Suprapubic skin (tissue), 4 donors: ENCODE measurements at regions not wholly inside any gene's neighbourhood (a gene's known extent, or its start where the extent isn't known, plus 50 kb on each side); places are given as distances from the start of the nearest gene placed in this dataset.

Experiments used
- EP300 ChIP-seq: sonication (generic); formaldehyde crosslinking; IDR thresholded peaks from one replicate; pipeline ENCODE4 v1.6.1; 2017; ENCODE audit warnings: antibody characterized with exemption
- POLR2A ChIP-seq, 2 donors: fragments of 450-650 bp; IDR thresholded peaks; one replicate each; pipeline ENCODE4 v1.6.1; 2017; ENCODE audit warnings: antibody characterized with exemption in 2 of 2, mild to moderate bottlenecking in 2 of 2, moderate library complexity in 2 of 2
- POLR2AphosphoS5 ChIP-seq, 3 donors: sonication (generic); formaldehyde crosslinking; IDR thresholded peaks; one replicate each; pipeline ENCODE4 v1.6.1; 2017; ENCODE audit warnings: antibody characterized with exemption in 3 of 3
- TF ChIP-seq, protein P1 (sequence below), 2 donors: fragments of 200-600 bp in 1 of 2; fragments of 450-650 bp in 1 of 2; sonication (generic) in 1 of 2; IDR thresholded peaks; one replicate each; pipeline ENCODE4 v1.5.1; 2016 to 2019; ENCODE audit warnings: antibody characterized with exemption in 2 of 2, mild to moderate bottlenecking in 1 of 2, moderate library complexity in 1 of 2

DNA sequence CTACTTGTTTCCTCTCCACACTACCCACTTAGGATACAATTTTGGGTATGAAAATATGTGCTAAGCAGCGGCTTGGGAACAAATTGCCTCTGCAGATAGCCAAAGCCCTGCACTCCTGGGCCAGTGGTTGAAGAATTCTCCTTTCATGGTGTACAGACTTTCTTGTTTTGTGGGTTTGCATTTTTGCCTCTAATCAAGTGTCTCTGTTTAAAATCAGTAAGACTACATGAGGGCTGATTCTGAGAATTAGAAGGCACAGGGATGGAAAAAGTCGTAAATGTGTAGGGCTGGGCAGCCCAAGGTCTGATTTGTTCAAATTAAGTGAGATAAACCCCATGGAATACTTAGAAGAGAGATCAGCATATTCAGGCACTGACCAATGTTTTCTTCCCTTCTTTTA lies 103.7 kb upstream of the CD180 start:
- TF ChIP-seq POLR2AphosphoS5 (IDR thresholded peaks at IDR 0.05) = no peak
- TF ChIP-seq, protein P1, sequence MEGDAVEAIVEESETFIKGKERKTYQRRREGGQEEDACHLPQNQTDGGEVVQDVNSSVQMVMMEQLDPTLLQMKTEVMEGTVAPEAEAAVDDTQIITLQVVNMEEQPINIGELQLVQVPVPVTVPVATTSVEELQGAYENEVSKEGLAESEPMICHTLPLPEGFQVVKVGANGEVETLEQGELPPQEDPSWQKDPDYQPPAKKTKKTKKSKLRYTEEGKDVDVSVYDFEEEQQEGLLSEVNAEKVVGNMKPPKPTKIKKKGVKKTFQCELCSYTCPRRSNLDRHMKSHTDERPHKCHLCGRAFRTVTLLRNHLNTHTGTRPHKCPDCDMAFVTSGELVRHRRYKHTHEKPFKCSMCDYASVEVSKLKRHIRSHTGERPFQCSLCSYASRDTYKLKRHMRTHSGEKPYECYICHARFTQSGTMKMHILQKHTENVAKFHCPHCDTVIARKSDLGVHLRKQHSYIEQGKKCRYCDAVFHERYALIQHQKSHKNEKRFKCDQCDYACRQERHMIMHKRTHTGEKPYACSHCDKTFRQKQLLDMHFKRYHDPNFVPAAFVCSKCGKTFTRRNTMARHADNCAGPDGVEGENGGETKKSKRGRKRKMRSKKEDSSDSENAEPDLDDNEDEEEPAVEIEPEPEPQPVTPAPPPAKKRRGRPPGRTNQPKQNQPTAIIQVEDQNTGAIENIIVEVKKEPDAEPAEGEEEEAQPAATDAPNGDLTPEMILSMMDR (IDR thresholded peaks at IDR 0.05) = no peak
- no peak for TF ChIP-seq EP300
- no peak for TF ChIP-seq POLR2A (IDR thresholded peaks at IDR 0.05)
